ENCODE measurements at regions not wholly inside any gene's neighbourhood (a gene's known extent, or its start where the extent isn't known, plus 50 kb on each side); places are given as distances from the start of the nearest gene placed in this dataset.

GRCh38 chr12:65611396-65611795, 212.9 kb upstream of the HMGA2 start:
- Histone ChIP-seq H3K27ac (no peak overlapping the region), H3K9ac (ENCODE audit: low read depth in 2 of 2, low read length in 2 of 2) (no peak overlapping the region), H3K9me3 (no peaks in the 10 kb centered on the region), H3K27me3 (no peaks in the 10 kb centered on the region), H3K4me1 (no peaks in the 10 kb centered on the region), H3K36me3 (no peaks in the 10 kb centered on the region), H3K4me3 (no peak overlapping the region)
- no peak for TF ChIP-seq CTCF (IDR thresholded peaks at IDR 0.05)
- intact Hi-C loops (cut with DNase I) = no loop called here
- no peak for DNase-seq

- Histone ChIP-seq H3K4me3 (no peak overlapping the region), H3K36me3 (no peaks in the 10 kb centered on the region), H3K9me3 (no peaks in the 10 kb centered on the region), H3K9ac (ENCODE audit: low read depth in 2 of 2, low read length in 2 of 2) (no peak overlapping the region), H3K27me3 (no peaks in the 10 kb centered on the region), H3K27ac (no peak overlapping the region), H3K4me1 (no peaks in the 10 kb centered on the region)
- intact Hi-C loops (cut with DNase I) = no loop called here
- DNase-seq = no peak
- TF ChIP-seq CTCF (IDR thresholded peaks at IDR 0.05) = no peak
Observed at GRCh38 chr12:65612440-65612839, 211.8 kb upstream of the HMGA2 start.

GRCh38 chr12:65613692-65614091, 210.6 kb upstream of the HMGA2 start:
- DNase-seq = no peak
- H3K27me3 ChIP-seq = no peaks in the 10 kb centered on the region
- H3K4me1 ChIP-seq = no peaks in the 10 kb centered on the region
- H3K9me3 ChIP-seq = no peaks in the 10 kb centered on the region
- no peak for TF ChIP-seq CTCF (IDR thresholded peaks at IDR 0.05)
- no peaks in the 10 kb centered on the region for H3K36me3 ChIP-seq
- no peak overlapping the region for H3K4me3 ChIP-seq
- H3K27ac ChIP-seq = no peak overlapping the region
- H3K9ac ChIP-seq (ENCODE audit: low read depth in 2 of 2, low read length in 2 of 2) = no peak overlapping the region
- intact Hi-C loops (cut with DNase I) = no loop called here

- H3K9me3 ChIP-seq = no peaks in the 10 kb centered on the region
- no peak overlapping the region for H3K4me3 ChIP-seq
- no peak overlapping the region for H3K9ac ChIP-seq (ENCODE audit: low read depth in 2 of 2, low read length in 2 of 2)
- H3K27me3 ChIP-seq = no peaks in the 10 kb centered on the region
- no peak for DNase-seq
- TF ChIP-seq CTCF (IDR thresholded peaks at IDR 0.05) = no peak
- H3K27ac ChIP-seq = no peak overlapping the region
- intact Hi-C loops (cut with DNase I) = no loop called here
- no peaks in the 10 kb centered on the region for H3K36me3 ChIP-seq
- H3K4me1 ChIP-seq = no peaks in the 10 kb centered on the region
Observed at GRCh38 chr12:65614259-65614889, 209.9 kb upstream of the HMGA2 start.

GRCh38 chr12:65615118-65615517, 209.2 kb upstream of the HMGA2 start:
- no peaks in the 10 kb centered on the region for H3K9me3 ChIP-seq
- no peak overlapping the region for H3K9ac ChIP-seq (ENCODE audit: low read depth in 2 of 2, low read length in 2 of 2)
- intact Hi-C loops (cut with DNase I) = no loop called here
- H3K27me3 ChIP-seq = no peaks in the 10 kb centered on the region
- H3K4me3 ChIP-seq = no peak overlapping the region
- H3K36me3 ChIP-seq = no peaks in the 10 kb centered on the region
- TF ChIP-seq CTCF (IDR thresholded peaks at IDR 0.05) = no peak
- DNase-seq = no peak
- H3K27ac ChIP-seq = no peak overlapping the region
- no peaks in the 10 kb centered on the region for H3K4me1 ChIP-seq
